Kasumi-1 (cell line): ENCODE measurements at regions not wholly inside any gene's neighbourhood (a gene's known extent, or its start where the extent isn't known, plus 50 kb on each side); places are given as distances from the start of the nearest gene placed in this dataset.
A peak's percentile ranks its signal among the peaks of the same experiment; 100 is the strongest.
"Not testable (repeated sequence)": the region's sequence is repeated elsewhere in the genome, so short reads cannot be mapped to it uniquely, and the experiment has no call there.

Source experiments
- DNase-seq, 2 experiments: peaks; one replicate each; lab custom pipeline; 2025; lab: John Stamatoyannopoulos, UW

DNA sequence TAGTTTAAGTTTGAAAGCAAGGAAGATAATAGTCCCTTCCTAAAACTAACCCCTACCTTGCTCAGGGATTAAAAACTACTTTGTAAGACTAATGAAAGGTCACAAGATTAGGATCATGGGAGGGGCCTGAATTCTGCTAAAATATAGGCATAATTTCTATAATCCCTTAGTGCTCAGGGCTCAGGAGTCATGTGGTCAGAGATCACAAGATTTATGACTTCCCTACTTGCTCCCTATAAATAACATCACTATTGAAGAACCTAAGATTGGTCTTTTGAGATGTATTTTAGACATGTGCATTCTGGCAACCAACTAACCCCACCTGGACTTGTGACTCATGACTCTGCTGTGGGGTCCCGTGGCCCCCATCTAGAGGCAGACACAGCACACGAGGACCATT is 81.1 kb downstream of the STMND1 start:
- DNase-seq, result no peak

DNA sequence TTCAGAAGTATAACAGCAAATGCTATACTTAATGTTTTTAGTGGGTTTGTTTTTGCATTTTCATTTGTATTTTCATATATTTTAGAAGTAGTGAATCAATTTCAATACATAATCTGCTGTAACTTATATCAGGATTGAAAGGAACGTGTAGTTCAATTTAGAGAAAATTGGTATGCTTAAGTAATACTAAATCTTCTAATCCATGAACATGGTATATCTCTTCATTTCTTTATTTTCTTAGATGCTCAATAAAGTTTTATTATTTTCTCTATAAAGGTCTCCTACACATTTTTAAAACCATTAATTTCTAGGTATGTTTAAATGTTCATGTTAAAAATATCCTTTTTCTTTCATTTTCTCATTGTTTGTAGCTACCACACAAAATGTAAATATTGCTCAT is 85.1 kb downstream of the STMND1 start:
- no peak for DNase-seq

DNA sequence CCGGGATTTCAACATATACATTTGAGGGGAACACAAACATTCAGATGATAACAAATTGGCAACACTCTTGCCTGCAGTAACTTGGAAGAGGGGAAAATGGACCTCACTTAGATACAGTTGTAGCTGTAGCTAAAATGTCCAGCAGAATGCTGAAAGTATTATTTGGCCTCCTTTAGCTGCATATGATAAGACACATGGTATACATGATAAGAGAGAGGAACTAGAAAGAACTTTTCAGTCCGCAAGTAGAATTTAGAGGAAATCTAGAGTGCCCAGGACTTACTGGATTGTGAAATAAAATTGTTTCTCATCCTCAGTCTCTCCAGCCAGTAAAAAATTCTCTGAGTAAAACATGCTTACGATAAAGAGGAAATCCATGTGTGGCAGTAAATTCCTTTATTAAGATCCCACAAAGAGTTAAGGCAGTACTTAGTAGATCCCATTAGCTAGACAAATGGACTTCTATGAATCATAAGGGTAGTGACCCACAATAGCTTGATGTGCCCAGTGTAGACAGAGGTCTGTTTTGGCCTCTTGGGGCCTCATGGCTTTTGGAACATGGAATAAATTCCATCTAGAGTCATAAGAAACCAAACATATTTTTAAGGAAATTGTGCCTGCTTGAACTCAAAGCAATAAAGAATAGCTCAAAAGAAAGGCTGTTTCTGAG is 87.9 kb upstream of the RBM24 start:
- DNase-seq, result no peak

DNA sequence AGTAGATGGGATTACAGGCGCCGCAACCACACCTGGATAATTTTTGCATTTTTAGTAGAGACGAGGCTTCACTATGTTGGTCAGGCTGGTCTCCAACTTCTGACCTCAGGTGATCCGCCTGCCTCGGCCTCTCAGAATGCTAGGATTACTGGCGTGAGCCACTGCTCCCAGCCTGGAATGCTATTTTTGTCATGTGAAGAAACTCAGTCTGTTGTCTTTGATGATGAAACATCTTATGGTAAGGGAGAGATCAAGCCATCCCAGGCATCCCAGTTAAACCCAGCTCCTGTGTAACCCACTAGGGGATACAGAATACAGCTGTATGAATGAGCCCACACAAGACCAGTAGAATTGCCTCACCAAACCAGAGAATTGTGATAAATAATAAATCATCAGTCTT is 83.6 kb upstream of the RBM24 start:
- DNase-seq, result no peak

DNA sequence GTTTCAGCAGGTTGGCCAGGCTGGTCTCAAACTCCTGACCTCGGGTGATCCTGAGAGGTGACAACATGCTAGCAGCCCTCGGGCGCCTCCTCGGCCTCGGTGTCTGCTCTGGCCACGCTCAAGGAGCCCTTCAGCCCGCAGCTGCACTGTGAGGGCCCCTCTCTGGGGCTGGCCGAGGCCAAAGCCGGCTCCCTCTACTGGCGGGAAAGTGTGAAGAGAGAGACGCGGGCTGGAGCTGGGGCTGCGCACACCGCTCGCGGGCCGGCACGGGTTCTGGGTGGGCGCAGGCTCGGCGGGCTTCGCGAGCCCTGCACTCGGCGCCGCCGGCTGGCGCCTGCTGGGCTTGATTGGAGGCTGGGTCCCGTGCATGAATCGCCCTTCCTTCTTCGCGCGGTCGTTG is 80.8 kb upstream of the RBM24 start:
- DNase-seq, result no peak

DNA sequence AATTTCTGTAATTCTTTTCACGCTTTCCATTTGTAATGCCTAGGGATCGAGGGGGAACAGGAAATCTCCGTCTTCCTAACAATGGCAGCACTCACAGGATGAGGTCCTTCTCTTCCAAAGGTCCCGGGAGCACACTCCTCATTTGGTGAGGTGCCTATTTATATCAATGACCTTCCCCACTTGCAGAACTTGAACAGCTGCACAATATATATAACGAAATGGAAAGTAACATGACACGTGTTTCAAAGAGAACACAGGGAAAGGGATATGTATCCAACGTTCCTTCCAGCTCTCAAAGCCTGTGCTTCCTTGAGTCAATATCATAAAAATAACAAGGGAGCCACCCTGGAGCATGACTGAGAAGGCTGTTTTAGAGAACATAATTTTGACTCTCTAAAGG is 78.6 kb upstream of the RBM24 start:
- DNase-seq, result no peak

GRCh38 chr6:17204533-17204932 is 76.6 kb upstream of the RBM24 start:
- DNase-seq, result peak; percentile 58 to 65

DNA sequence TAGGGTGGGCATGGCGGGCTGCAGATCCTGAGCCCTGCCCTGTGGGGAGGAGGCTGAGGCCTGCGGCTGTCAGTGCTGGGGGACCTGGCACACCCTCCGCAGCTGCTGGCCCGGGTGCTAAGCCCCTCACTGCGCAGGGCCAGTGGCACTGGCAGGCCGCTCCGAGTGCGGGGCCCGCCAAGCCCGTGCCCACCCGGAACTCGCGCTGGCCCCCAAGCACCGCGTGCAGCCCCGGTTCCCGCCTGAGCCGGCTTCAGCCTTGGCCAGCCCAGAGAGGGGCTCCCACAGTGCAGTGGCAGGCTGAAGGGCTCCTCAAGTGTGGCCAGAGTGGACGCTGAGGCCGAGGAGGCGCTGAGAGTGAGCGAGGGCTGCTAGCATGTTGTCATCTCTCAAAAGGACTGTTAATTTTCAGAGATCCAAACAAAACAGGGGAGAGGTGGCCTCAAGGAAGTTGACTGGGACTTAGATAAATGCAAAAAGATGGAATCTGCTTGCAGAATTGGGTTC is 74.5 kb upstream of the RBM24 start:
- DNase-seq, result no peak

DNA sequence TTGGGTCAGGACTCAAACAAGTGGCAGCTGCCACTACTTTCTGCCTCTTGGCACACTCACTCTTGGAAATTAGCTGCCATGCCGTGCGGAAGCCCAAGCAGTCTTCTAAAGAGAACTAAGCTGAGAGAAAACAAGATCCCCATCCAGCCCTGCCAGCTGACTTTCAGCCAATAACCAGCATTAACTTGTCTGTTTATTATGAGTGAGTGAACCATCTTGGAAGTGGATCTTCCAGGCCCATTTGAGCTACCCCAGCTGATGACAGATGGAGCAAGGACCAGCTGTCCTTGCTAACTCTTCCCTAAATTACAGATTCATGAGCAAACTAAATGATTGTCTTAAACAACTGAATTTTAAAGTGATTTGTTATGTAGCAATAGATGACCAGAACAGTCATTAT is 73.9 kb upstream of the RBM24 start:
- DNase-seq, result no peak

DNA sequence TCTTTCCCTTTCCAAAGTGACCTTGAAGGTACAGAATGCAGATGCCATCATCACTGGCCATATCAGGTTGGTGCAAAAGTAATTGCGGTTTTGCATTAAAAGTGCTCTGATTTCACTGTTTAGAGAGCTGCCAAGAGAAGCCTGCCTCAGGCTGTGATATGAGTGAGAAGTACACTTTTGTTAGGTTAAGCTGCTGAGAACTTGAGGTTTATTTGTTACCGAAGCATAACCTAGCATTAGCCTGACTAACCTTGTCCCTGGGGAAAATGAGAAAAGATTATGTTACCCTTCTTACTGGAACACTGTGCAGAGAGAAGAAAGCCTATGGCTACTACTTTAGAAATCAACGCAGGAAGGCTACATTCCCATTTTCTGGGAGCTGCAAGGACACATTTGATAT is 70.5 kb upstream of the RBM24 start:
- no peak for DNase-seq

DNA sequence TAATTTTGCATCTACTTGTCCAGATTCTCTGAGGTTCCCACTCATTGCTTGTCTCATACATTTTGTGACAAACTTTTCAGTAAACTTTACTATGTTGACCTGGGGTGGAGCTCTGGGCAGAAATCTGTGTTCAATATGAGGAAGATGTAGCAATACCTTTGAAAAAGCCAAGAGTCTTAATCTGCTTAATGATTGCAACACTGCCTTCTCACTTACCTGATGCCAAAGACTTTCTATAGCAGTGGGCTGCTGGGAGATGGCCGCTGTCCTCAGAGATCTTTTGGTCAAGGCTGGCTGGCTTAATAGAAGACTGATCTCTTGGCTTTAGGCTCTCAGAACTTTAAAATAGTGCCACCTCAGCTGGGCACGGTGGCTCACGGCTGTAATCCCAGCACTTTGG is 70.1 kb upstream of the RBM24 start:
- no peak for DNase-seq

- no peak for DNase-seq
Measured at GRCh38 chr6:17212546-17213371, 68.4 kb upstream of the RBM24 start.

DNA sequence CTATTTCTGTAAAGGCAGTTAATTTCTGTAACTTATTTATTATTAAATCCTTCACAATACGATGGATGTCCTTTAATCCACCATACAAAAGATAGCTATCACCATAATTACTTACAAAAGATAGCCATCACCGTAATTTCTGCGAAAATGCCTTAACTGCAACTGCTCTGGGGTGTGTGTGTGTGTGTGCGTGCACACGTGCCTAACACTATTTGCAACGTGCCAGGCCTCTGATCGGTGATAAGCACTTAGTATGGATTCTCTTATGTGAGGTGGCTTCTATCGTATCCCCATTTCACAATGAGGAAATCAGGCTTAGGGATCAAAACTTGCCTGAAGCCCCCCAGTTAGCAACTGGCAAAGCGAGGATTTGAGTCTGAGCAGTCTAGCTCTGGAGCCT is 67.1 kb upstream of the RBM24 start:
- no peak for DNase-seq

- not testable (repeated sequence) for DNase-seq
Measured at GRCh38 chr6:17216972-17217371, 64.2 kb upstream of the RBM24 start.

DNA sequence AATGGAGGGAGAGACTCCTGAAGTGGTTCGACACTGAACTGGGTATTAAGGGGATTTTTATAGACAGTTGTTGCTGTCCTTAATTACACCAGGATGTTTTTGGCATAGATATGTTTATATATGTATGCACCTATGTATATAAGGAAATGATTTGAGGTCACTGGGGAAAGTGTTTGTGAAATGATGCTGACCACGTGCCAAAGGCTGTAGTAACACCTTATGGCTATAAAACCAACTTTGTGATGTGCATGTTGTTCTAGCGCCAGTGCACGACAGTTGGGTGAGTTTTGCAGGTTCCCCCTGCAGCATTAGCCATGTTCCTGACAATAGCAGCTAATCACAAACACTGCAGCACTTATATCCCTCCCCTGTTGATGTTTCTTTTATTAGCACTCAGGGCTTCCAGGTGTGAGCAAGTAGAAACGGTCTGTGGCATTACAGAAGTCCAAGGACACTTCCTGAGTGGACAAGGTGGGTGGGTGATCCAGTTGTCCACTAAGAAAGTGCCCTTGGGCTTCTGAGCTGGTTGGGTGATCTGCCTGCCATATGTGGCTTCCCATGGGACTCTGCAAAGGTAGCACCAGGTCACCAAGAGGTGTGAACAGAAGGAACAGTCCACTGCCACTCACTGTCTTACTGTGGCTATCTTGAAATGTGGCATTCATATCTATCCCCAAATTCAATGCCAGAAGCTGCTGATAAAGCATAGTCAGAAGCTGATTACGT is 63.0 kb upstream of the RBM24 start:
- DNase-seq, result no peak

DNA sequence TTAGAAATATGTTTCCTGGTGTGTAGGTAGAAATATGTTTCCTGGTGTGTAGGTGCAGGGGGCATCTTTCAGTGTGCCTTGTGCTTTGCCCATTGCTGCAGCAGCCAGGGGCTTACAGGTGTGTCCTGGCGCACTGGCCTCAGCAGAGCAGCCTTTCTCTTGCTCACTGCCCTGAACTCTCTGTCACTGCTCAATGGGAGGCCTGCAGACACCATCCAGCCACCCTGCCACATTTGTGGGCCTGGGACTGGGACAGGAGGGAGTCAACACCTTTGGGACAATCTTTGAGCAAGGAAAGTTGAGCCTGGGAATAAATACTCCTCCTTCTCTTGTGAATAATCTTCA is 62.4 kb upstream of the RBM24 start:
- no peak for DNase-seq

DNA sequence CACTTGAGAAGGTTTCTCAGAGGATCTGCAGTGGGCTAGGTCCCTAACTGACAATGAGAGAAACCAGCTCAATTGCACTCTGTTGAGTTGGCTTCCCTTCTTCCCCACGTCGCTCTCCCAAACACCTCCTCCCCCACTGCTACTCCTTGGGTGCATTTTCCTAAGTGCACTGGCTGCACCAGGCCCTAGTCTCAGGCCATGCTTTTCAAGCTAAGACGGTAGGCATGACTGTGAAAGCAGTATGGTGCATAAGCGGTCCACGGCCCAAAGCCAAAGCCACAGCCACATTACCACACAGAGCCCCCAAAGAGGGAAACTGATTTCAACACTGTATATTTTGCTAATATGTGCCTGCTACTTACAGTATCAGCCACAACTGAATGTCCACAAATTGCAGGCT is 62.1 kb upstream of the RBM24 start:
- DNase-seq, result no peak

- no peak for DNase-seq
Measured at GRCh38 chr6:17220040-17220910, 60.9 kb upstream of the RBM24 start.

DNA sequence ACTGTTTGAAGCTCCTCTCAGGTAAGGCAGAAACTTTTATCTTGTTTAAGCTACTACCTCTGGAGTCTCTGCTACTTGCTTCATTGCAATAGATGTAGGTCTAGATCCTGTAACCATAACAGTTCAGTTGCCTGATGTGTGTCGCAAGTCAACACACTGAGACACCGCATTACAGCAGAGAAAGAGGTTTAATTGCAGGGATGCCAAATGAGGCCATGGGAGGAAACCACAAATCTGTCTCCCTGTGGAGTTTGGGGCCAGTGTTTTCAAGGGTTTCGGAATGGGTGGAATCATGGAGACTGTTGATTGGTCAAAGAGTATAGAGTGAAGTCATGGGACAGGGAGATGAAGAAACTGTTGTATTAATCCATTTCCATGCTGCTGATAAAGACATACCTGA is 57.1 kb upstream of the RBM24 start:
- no peak for DNase-seq

DNA sequence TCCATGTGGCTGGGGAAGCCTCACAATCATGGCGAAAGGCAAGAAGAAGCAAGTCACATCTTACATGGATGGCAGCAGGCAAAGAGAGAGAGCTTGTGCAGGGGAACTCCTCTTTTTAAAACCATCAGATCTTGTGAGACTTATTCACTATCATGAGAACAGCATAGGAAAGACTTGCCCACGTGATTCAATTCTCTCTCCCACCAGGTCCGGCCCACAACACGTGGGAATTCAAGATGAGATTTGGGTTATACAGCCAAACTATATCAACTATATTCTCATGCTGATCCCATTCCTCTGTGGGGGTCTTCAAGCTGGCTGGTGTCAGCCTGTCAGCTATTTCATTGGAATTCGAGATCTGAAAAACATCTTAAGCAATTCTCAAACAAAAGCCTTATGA is 56.7 kb upstream of the RBM24 start:
- DNase-seq, result not testable (repeated sequence)

- DNase-seq, result no peak
Measured at GRCh38 chr6:17225767-17226630, 55.2 kb upstream of the RBM24 start.
